Eye (tissue), 1 donor: ENCODE measurements at regions not wholly inside any gene's neighbourhood (a gene's known extent, or its start where the extent isn't known, plus 50 kb on each side); places are given as distances from the start of the nearest gene placed in this dataset.
A peak's percentile ranks its signal among the peaks of the same experiment; 100 is the strongest.

Experiments used
- DNase-seq: peaks from one replicate; pipeline ENCODE4 v3.0.0-alpha.2; 2015

- no peak for DNase-seq
Observed at GRCh38 chr15:39041979-39042495, 477.4 kb upstream of the RASGRP1 start.

DNA sequence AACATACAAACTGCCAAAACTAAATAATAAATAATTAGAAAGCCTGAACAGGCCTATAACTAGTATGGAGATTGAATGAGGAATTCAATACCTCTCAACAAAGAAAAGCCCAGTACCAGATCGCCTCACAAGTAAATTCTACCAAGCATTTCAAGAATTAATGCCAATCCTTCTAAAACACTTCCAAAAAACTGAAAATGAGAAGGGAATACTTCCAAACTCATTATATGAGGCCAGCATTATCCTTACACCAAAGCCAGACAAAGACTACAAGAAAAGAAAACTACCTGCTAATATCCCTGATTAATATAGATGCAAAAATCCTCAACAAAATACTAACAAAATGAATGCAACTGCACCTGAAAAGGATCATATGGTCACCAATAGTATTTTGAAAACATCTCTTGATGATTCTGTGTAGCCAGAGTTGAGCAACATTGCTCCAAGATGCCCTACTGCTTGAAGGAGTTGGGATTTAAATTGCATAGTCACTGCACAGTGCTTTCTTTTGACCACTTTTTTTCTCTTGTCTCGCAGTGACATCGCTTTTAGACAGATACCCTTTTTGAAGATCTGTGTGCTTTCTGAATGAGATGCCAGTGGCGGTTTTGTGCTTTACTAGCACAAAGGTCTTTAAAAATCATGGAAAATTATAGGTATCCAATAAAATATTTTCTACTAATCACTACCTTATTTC is 487.2 kb upstream of the RASGRP1 start:
- no peak for DNase-seq

- peak; percentile 57 for DNase-seq
Observed at GRCh38 chr15:39052323-39052705, 487.7 kb upstream of the RASGRP1 start.

DNA sequence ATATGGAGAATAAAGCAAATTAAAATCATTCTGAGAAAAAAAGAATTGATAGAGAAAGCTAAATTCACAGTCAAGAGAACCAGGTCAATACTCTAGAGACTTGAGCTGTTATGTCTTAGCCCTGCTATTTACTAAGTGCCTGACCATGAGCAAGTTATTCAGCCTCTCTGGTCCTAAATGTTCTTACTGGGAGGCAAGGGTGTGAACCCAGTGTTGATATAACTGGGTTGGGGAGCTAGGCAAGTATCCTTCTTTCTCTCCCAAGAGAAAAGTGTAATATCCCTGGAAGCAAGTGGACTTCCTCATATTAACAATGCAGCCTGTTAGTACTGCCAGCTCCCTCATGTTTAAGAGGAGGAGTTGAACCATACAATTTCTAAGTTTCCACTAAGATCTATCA is 488.9 kb upstream of the RASGRP1 start:
- no peak for DNase-seq

DNA sequence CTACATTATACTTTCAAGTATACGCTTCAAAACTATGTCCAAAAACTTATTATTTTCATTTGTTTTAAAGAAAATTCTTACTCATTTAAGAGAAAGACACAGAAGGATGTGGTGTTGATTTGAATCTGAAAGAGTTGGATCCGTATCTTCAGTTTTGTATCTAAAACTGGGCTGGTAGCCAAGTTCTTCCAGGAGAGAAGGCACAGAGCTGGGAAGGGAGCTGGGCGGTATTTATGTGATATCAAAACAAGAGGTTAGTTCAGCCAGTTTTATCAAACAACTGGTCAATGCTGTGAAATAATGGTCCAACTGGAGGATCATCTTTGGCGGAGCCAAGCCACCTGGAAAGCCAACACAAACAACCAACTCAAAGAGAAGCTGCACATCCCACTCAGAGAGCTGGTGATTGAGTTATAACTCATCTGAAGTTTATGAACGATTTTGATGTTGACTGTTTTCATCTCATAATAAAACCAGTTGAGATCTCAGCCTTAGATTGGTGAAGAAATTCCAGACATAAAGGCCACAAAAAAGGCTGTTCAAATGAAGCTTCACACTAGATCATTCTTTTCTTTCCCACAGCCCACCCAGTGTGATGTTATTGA is 489.6 kb upstream of the RASGRP1 start:
- DNase-seq = no peak

DNA sequence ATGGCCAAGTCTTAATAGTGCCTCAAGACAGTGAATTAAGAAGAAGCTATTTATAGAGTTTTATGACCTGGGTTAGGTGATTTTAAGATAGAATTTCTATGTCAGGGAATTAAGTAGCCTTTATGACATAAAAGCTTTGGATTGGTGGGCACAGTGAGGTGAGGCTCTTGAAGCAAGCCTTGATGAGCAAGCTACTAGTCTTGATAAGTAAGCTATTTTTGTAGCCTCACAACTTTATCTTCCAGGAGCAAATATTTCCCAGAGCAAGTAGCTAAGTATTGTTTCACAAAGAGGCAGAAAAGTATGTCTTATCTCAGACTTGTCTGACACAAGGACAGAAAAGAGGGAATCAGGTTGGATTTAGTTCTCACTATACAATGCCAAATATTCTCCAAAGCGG is 491.7 kb upstream of the RASGRP1 start:
- no peak for DNase-seq

DNA sequence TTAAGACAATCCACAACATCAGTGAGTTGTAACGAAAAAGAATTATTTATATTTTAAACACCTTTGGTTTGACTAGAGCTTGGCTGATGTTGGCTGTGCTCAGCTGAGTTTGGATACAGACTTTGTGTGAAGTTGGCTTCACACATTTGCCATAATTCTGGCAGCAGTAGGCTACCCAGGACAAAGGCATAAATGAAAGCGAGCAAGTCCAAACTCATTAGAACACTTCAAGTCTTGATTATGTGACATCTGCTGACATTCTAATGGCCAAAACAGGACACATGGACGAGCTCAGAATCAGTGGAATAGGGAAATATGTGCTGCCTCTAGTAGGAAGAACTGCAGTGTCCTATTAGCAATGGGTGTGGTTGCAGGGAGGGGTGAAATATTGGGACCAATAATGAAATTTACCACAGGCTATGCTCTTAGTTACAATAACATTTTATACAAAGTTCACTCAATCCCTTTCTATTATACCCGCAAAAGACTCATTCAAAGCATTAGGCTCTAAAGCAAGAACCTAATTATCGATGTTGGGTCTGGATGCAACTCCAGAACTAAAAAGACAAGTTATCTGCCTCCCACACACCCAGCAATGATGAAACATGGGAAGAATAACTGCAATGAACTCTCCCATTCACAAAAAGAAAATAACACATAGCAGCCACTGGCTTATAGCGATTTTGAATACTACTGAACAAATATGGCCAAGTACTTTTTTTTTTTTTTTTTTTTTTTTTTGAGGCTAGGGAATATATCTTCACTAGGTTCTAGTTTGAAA is 493.9 kb upstream of the RASGRP1 start:
- no peak for DNase-seq

- no peak for DNase-seq
Observed at GRCh38 chr15:39059917-39060316, 495.3 kb upstream of the RASGRP1 start.

- no peak for DNase-seq
Observed at GRCh38 chr15:39061952-39062464, 497.4 kb upstream of the RASGRP1 start.

DNA sequence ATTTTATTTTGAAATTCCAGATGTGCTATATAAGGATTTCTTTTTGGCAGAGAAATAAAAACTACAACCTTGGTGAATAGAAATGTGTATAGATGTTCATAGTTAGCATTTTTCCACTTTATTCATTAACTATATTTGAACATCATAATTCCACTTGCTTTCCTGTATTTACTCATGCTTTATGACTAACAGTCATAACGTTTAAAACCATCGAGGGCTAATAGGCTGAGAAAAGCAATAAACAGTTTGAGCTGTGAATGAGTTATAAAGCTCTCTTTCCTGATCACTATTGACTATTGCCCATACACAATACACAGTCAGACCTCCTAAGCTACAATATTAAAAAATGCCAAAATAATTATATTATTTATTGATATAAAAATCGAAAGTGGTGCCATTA is 502.1 kb upstream of the RASGRP1 start:
- no peak for DNase-seq

DNA sequence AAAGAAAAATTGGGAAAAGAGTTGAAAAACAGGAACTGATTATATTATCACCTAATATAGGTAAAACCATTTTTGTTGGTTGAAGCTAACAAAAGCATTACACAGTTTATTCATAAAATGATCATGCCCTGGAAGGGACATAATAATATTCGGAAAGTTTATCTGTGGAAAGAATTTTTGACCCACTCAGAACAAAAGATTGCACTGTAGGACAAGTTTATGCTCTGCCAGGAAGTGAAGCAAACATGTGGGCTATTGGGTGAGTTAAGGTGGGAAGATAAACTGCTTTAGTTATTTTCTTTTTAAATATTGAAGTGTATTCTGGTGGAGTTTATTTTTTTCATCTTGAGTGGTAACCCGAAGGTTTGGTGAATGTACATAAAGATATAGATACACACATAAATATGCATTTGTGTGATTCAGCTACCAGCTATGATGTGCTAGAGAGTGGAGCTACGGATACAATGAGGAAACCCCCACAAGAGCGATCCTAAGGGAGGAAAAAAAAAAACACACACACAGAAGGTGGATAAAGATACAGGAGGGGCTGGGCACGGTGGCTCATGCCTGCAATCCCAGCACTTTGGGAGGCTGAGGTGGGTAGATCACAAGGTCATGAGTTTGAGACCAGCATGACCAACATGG is 506.4 kb upstream of the THBS1 start:
- no peak for DNase-seq

DNA sequence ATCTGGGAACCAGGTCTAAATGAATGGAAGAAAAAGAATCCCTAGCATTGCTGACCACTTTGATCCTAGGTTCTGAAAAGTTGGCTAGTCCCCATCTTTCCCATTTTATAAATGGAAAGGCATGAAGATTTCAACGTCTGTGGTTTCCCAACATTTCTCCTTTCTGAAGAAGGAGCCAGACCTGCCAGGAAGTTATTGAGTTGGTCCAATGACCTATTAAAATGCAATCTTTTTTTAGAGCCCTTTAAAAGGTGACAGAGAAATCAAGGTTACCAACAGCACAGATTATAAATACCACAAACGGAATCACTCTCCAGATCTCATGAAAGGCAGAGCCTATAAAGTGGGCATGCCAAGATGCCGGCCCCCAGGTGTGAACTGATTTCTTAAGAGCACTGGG is 505.6 kb upstream of the THBS1 start:
- DNase-seq = no peak

GRCh38 chr15:39075756-39076341 is 505.0 kb upstream of the THBS1 start:
- DNase-seq = no peak

DNA sequence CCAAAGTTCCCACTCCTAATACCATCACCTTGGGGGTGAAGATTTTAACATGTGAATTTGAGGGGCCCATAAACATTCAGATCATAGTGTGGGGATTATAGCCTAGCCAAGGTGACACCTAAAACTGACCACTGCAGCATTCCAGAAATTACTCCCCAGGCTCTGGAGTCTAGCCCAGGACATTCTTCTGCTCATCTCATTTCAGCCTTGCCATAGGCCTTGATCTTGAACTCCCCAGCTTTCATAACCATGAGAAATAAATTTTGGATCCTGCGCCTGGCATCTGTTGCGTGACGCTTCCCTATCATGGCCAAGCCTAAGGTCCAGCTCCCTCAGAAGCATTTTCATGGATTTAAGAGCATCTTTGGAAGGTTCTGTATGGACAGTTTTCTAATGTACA is 502.9 kb upstream of the THBS1 start:
- DNase-seq = no peak

DNA sequence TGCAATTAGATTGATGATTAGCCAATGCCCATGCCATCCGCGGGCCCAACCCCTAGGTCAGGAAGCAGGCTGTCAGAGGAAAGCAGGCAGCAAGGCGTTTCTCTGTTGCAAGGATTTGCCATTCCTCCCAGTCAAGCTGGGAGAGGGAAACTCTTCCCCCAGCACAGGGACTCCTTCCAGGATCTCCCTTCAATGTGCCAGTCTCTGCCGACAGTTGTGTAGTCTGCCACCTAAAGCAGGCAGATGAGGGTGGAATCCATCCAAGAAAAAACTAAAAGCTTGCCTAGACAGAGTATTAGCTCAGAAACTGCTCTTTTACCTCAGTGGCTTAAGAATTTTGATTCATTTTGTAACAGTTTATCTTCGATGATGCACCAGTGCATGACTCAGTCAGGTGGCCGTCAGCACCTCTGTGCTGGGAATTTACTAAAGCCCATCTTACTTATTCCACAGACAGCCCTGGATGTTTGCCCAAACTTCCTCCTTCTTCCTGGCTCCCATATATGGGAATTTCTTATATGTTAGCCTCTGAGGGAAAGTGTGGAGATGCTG is 501.5 kb upstream of the THBS1 start:
- DNase-seq = no peak

DNA sequence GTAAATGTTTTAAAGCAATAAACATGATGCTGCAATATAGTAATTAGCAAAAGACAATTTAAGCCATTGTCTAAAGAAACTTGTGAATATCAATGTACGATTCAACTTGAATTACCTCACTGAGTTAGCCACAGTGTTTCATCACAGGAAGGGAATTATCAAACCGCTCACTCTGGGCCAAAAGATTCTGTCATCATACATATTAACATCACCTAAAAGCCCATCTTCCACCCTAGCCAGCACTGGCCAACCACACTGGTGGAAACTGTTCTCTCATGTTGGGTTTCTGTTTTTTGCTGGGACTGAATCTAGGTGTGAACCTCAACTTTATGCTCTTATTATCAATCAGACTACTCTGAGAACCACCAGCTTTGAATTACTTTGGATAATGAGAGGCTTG is 497.7 kb upstream of the THBS1 start:
- DNase-seq = no peak

DNA sequence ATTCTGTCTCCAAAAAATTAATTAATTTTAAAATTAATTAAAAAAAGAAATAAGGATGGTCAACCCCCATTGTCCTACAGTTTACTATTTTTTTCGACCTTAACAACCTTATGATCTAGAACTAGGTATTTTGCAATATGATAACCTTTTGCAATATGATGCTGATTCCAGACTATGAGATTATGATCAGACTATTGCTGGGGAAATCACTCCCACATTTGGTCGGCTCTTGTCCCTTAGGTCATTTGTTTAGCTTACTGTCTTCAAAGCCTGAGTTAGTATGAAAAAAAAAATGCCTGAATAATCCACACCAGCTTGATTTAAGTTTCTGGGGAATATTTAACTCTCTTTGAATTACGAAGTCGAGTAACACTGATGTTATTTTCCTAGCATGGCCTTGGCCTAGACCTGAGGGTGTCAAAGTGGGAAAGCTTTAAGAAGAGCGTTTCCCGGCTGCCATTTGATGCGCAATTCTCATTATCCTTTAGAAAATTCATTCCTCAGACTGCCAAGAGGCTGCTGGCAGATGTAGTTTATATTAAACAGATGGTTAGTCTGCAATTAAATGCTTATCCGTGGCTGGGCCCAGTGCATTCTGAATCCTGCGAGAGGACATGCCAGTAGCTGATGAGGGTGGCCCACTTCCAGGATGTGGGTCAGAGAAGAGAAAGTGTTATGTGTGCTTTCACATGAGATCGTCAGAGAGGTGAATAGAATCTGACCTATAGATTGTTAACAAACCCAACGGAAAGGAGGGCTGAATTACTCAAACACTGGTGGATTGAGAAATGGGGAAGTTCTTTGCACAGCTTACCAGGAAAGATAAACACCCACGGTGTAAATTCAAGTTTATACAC is 496.0 kb upstream of the THBS1 start:
- peak; percentile 63 for DNase-seq

GRCh38 chr15:39086641-39087040 is 494.2 kb upstream of the THBS1 start:
- DNase-seq = no peak

DNA sequence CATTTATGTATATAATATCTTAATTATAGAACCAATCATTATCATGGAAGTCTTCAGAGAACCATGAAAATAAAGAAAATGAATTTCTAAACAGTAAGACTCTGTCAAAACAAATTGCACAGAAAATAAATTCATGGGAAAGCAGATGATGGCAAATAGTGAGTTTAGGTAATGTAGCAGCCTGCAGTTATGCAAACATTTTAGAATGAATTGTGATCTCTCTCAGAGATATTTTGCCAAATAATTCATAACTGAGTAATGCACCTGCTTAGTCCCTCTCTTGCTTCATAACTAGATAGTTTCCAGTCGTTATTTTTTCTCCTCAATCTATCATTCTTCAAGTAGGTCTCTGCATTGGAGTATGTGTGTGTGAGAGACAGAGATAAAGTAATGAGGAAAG is 492.7 kb upstream of the THBS1 start:
- DNase-seq = no peak

GRCh38 chr15:39092354-39092753 is 488.5 kb upstream of the THBS1 start:
- DNase-seq = no peak

DNA sequence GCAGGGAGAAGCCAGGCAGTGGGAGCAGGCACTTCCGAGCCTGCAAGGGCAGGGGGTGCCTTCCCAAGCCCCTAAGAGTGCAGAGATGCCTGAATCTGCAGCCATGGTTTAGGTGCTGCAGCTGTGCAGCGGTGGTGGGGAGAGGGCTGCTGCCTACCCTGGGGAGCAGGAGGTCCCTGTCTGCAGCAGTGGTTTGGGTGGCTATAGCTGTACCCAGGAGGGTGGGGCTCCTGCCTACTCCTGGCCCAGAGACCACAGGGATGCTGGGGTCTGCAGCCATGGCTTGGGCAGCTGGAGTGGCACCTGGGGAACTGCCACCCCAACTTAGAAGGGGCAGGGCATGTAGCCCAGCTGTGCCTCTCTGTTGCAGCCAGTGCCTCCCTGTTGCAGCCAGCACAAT is 488.1 kb upstream of the THBS1 start:
- no peak for DNase-seq

DNA sequence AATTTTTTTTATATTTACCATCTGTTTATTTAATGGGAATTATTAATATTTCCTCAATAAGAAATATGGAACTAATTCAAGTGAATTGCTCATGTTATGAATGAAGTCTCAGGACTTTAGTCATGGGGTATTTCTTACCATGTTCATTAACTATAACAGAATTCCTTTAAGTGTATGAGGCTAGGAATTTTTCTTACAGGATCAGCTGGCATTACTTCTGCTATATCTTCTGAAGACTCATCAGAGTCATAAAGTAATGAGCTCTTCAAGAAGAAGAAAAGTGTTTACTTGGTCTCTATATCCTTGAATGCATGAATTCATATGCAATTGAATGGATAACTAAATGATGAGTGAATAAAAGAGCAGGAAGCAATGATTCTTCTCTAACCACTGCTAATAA is 486.8 kb upstream of the THBS1 start:
- no peak for DNase-seq
